ENCODE measurements at regions not wholly inside any gene's neighbourhood (a gene's known extent, or its start where the extent isn't known, plus 50 kb on each side); places are given as distances from the start of the nearest gene placed in this dataset.

GRCh38 chr2:193627927-193628272 lies 1433.2 kb upstream of the TMEFF2 start:
- intact Hi-C loops (cut with DNase I), result no loop called here

GRCh38 chr2:193627187-193627926 lies 1432.6 kb upstream of the TMEFF2 start:
- intact Hi-C loops (cut with DNase I), result no loop called here
- DNase-seq (ENCODE audit: low spot score), result no peak
- ATAC-seq, result no peak

More at GRCh38 chr2:193627927-193628272, 1433.2 kb upstream of the TMEFF2 start:
- DNase-seq (ENCODE audit: low spot score) (no peak), ATAC-seq (no peak)

GRCh38 chr2:193608451-193608850 lies 1413.7 kb upstream of the TMEFF2 start:
- intact Hi-C loops (cut with DNase I), result no loop called here
- ATAC-seq (no peak), DNase-seq (ENCODE audit: low spot score) (no peak)

GRCh38 chr2:193590831-193591230 lies 1396.1 kb upstream of the TMEFF2 start:
- ATAC-seq (no peak), DNase-seq (ENCODE audit: low spot score) (no peak)
- intact Hi-C loops (cut with DNase I), result no loop called here

GRCh38 chr2:193584522-193584938 lies 1389.8 kb upstream of the TMEFF2 start:
- DNase-seq (ENCODE audit: low spot score) (no peak), ATAC-seq (no peak)
- intact Hi-C loops (cut with DNase I), result no loop called here

GRCh38 chr2:193583638-193584400 lies 1389.1 kb upstream of the TMEFF2 start:
- DNase-seq (ENCODE audit: low spot score) (no peak), ATAC-seq (no peak)
- intact Hi-C loops (cut with DNase I), result no loop called here

- intact Hi-C loops (cut with DNase I), result no loop called here
Measured at GRCh38 chr2:193581807-193582206, 1387.1 kb upstream of the TMEFF2 start.

GRCh38 chr2:193580176-193580950 lies 1385.6 kb upstream of the TMEFF2 start:
- no peak for DNase-seq (ENCODE audit: low spot score)
- intact Hi-C loops (cut with DNase I), result no loop called here
- ATAC-seq, result no peak

More at GRCh38 chr2:193581807-193582206, 1387.1 kb upstream of the TMEFF2 start:
- DNase-seq (ENCODE audit: low spot score), result no peak
- ATAC-seq, result no peak

GRCh38 chr2:193566886-193567285 lies 1372.2 kb upstream of the TMEFF2 start:
- intact Hi-C loops (cut with DNase I), result no loop called here
- no peak for DNase-seq (ENCODE audit: low spot score)
- no peak for ATAC-seq

GRCh38 chr2:193566276-193566675 lies 1371.5 kb upstream of the TMEFF2 start:
- intact Hi-C loops (cut with DNase I), result no loop called here
- DNase-seq (ENCODE audit: low spot score), result no peak
- no peak for ATAC-seq

- ATAC-seq (no peak), DNase-seq (ENCODE audit: low spot score) (no peak)
- intact Hi-C loops (cut with DNase I), result no loop called here
Measured at GRCh38 chr2:193562031-193562430, 1367.3 kb upstream of the TMEFF2 start.

- intact Hi-C loops (cut with DNase I), result no loop called here
- DNase-seq (ENCODE audit: low spot score) (no peak), ATAC-seq (no peak)
Measured at GRCh38 chr2:193561054-193561453, 1366.3 kb upstream of the TMEFF2 start.

GRCh38 chr2:193556766-193557470 lies 1362.2 kb upstream of the TMEFF2 start:
- ATAC-seq, result no peak

GRCh38 chr2:193549661-193550060 lies 1354.9 kb upstream of the TMEFF2 start:
- intact Hi-C loops (cut with DNase I), result no loop called here
- ATAC-seq (no peak), DNase-seq (ENCODE audit: low spot score) (no peak)

More at GRCh38 chr2:193556766-193557470, 1362.2 kb upstream of the TMEFF2 start:
- intact Hi-C loops (cut with DNase I), result no loop called here
- no peak for DNase-seq (ENCODE audit: low spot score)

GRCh38 chr2:193542762-193543161 lies 1348.0 kb upstream of the TMEFF2 start:
- ATAC-seq, result no peak
- DNase-seq (ENCODE audit: low spot score), result no peak
- intact Hi-C loops (cut with DNase I), result no loop called here

- ATAC-seq (no peak), DNase-seq (ENCODE audit: low spot score) (no peak)
- intact Hi-C loops (cut with DNase I), result no loop called here
Measured at GRCh38 chr2:193539188-193539587, 1344.5 kb upstream of the TMEFF2 start.

GRCh38 chr2:193538061-193538460 lies 1343.3 kb upstream of the TMEFF2 start:
- DNase-seq (ENCODE audit: low spot score), result no peak
- intact Hi-C loops (cut with DNase I), result no loop called here
- no peak for ATAC-seq

GRCh38 chr2:193537531-193537930 lies 1342.8 kb upstream of the TMEFF2 start:
- ATAC-seq (no peak), DNase-seq (ENCODE audit: low spot score) (no peak)
- intact Hi-C loops (cut with DNase I), result no loop called here

- intact Hi-C loops (cut with DNase I), result no loop called here
Measured at GRCh38 chr2:193528458-193528857, 1333.7 kb upstream of the TMEFF2 start.

More at GRCh38 chr2:193528458-193528857, 1333.7 kb upstream of the TMEFF2 start:
- no peak for DNase-seq (ENCODE audit: low spot score)
- no peak for ATAC-seq
